ENCODE measurements at regions not wholly inside any gene's neighbourhood (a gene's known extent, or its start where the extent isn't known, plus 50 kb on each side); places are given as distances from the start of the nearest gene placed in this dataset.
"Not testable (repeated sequence)": the region's sequence is repeated elsewhere in the genome, so short reads cannot be mapped to it uniquely, and the experiment has no call there.

- no peak for DNase-seq
Measured at GRCh38 chr2:128416806-128417205, 98.1 kb upstream of the HS6ST1 start.

GRCh38 chr2:128417264-128417663 lies 98.6 kb upstream of the HS6ST1 start:
- not testable (repeated sequence) for DNase-seq

- DNase-seq, result no peak
Measured at GRCh38 chr2:128420131-128420530, 101.5 kb upstream of the HS6ST1 start.

- no peak for DNase-seq
Measured at GRCh38 chr2:128420776-128421175, 102.1 kb upstream of the HS6ST1 start.

- DNase-seq, result no peak
Measured at GRCh38 chr2:128421286-128421685, 102.6 kb upstream of the HS6ST1 start.

- DNase-seq, result no peak
Measured at GRCh38 chr2:128421861-128422311, 103.2 kb upstream of the HS6ST1 start.

- DNase-seq, result no peak
Measured at GRCh38 chr2:128422571-128422970, 103.9 kb upstream of the HS6ST1 start.

GRCh38 chr2:128423788-128424165 lies 105.1 kb upstream of the HS6ST1 start:
- no peak for DNase-seq

GRCh38 chr2:128424406-128425171 lies 105.9 kb upstream of the HS6ST1 start:
- DNase-seq, result no peak

GRCh38 chr2:128425216-128425615 lies 106.5 kb upstream of the HS6ST1 start:
- no peak for DNase-seq

- DNase-seq, result no peak
Measured at GRCh38 chr2:128425731-128426620, 107.3 kb upstream of the HS6ST1 start.

- no peak for DNase-seq
Measured at GRCh38 chr2:128427413-128427755, 108.7 kb upstream of the HS6ST1 start.

GRCh38 chr2:128428415-128428814 lies 109.7 kb upstream of the HS6ST1 start:
- no peak for DNase-seq

GRCh38 chr2:128432423-128432822 lies 113.8 kb upstream of the HS6ST1 start:
- no peak for DNase-seq

GRCh38 chr2:128433911-128434550 lies 115.4 kb upstream of the HS6ST1 start:
- DNase-seq, result no peak

GRCh38 chr2:128435576-128436478 lies 117.2 kb upstream of the HS6ST1 start:
- DNase-seq, result no peak

GRCh38 chr2:128436479-128437203 lies 118.0 kb upstream of the HS6ST1 start:
- no peak for DNase-seq

GRCh38 chr2:128437204-128437565 lies 118.5 kb upstream of the HS6ST1 start:
- no peak for DNase-seq

GRCh38 chr2:128438091-128438490 lies 119.4 kb upstream of the HS6ST1 start:
- no peak for DNase-seq

- no peak for DNase-seq
Measured at GRCh38 chr2:128438586-128438985, 119.9 kb upstream of the HS6ST1 start.

- no peak for DNase-seq
Measured at GRCh38 chr2:128439031-128439790, 120.5 kb upstream of the HS6ST1 start.

Data from bone marrow (tissue), 2 donors.